ENCODE measurements at regions not wholly inside any gene's neighbourhood (a gene's known extent, or its start where the extent isn't known, plus 50 kb on each side); places are given as distances from the start of the nearest gene placed in this dataset.
"Not testable (repeated sequence)": the region's sequence is repeated elsewhere in the genome, so short reads cannot be mapped to it uniquely, and the experiment has no call there.

DNA sequence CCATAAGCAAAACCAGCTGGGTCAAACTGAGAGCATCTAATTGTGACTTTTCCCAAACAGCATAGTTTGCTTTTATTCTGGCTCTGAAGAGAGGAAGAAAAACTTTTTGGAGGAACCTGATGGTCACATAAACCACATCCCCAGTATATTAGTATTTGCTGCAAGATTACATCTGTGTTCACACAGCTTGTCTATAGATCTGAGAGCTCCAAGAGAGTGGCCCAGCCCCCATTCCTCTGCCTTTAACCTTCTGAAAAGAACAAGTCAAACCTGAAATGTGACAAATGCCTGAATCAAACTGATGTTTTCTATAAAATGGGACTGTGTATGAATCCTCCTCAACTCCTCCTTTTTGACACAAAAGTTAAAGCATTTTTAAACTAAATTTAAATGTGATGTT is 435.2 kb downstream of the ZNF479 start:
- not testable (repeated sequence) for H3K4me3 ChIP-seq (ENCODE audit: low read depth, low read length); H3K9me3 ChIP-seq (ENCODE audit: severe bottlenecking); H3K36me3 ChIP-seq; H3K27me3 ChIP-seq (ENCODE audit: insufficient read depth, low read depth, severe bottlenecking); DNase-seq; H3K27ac ChIP-seq

DNA sequence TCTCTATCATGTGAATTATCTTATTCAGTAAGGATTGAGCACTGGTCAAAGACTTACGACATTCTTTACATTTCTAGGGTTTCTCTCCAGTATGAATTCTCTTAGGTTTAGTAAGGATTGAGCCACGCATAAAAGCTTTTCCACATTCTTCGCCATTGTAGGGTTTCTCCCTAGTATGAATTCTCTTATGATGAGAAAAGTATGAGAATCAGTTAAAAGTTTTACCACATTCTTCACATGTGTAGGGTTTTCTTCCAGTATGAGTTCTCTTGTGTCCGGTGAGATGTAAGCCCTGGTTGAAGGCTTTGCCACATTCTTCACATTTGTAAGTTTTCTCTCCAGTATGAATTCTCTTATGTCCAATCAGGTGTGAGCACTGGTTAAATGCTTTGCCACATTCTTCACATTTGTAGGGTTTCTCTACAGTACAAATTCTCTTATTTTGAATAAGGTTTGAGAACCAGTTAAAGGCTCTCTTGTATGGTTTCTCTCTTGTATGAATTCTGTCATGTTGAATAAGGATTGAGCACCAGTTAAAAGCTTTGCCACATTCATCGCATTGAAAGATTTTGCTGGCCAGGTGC is 445.9 kb downstream of the ZNF479 start:
- TF ChIP-seq, protein P1, sequence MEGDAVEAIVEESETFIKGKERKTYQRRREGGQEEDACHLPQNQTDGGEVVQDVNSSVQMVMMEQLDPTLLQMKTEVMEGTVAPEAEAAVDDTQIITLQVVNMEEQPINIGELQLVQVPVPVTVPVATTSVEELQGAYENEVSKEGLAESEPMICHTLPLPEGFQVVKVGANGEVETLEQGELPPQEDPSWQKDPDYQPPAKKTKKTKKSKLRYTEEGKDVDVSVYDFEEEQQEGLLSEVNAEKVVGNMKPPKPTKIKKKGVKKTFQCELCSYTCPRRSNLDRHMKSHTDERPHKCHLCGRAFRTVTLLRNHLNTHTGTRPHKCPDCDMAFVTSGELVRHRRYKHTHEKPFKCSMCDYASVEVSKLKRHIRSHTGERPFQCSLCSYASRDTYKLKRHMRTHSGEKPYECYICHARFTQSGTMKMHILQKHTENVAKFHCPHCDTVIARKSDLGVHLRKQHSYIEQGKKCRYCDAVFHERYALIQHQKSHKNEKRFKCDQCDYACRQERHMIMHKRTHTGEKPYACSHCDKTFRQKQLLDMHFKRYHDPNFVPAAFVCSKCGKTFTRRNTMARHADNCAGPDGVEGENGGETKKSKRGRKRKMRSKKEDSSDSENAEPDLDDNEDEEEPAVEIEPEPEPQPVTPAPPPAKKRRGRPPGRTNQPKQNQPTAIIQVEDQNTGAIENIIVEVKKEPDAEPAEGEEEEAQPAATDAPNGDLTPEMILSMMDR (IDR thresholded peaks at IDR 0.05; ENCODE audit: low read depth, low read length) = no peak
- no peaks in the 10 kb centered on the region for H3K27me3 ChIP-seq (ENCODE audit: insufficient read depth, low read depth, severe bottlenecking)
- H3K4me3 ChIP-seq (ENCODE audit: low read depth, low read length) = no peak overlapping the region
- H3K36me3 ChIP-seq = no peaks in the 10 kb centered on the region
- H3K27ac ChIP-seq = no peak overlapping the region
- H3K9me3 ChIP-seq (ENCODE audit: severe bottlenecking) = peaks cover 5% of the 10 kb centered on the region
- DNase-seq = no peak

DNA sequence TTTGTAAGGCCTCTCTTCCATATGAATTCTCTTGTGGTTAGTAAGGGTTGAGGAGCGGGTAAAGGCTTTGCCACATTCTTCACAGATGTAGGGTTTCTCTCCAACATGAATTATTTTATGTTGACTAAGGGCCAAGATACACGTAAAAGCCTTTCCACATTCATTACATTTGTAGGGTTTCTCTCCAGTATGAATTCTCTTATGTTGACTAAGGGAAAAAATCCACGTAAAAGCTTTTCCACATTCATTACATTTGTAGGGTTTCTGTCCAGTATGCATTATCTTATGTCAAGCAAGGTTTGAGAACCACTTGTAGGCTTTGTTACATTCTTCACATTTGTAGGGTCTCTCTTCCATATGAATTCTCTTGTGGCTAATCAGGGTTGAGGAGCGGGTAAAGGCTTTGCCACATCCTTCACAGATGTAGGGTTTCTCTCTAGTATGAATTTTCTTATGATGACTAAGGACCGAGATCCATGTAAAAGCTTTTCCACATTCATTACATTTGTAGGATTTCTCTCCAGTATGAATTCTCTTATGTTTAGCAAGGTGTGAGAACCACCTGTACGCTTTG is 493.0 kb downstream of the ZNF479 start:
- TF ChIP-seq, protein P1 (IDR thresholded peaks at IDR 0.05; ENCODE audit: low read depth, low read length) = no peak
- H3K9me3 ChIP-seq (ENCODE audit: severe bottlenecking) = peaks cover 11% of the 10 kb centered on the region
- no peak overlapping the region for H3K4me3 ChIP-seq (ENCODE audit: low read depth, low read length)
- no peak overlapping the region for H3K27ac ChIP-seq
- DNase-seq = no peak
- no peaks in the 10 kb centered on the region for H3K36me3 ChIP-seq
- no peaks in the 10 kb centered on the region for H3K27me3 ChIP-seq (ENCODE audit: insufficient read depth, low read depth, severe bottlenecking)

DNA sequence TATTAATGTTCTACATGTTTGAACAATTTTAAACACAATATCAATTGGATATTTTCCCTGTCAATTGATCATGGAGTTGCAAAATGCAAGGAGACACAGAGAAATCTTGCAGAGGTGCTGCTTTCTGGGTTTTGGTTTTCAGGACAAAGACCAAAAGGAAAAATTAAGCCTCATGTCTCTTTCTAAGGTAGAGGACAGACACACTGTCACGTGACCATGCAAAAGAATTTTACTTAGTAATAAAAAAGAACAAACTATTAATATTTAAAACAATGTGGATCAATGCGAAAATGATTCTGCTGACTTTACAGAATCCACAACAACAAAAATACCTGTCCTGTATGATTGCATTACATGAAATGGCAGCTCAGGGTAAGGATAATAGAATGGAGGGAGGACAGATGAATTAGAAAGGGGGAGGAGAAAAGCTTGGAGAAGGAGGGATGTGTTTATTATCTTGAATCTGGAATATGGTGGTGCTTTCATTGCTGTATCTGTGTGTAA is 493.7 kb upstream of the NUPR2 start:
- no peak for DNase-seq
- TF ChIP-seq, protein P1 (IDR thresholded peaks at IDR 0.05; ENCODE audit: low read depth, low read length) = no peak
- Histone ChIP-seq H3K27me3 (ENCODE audit: insufficient read depth, low read depth, severe bottlenecking) (no peaks in the 10 kb centered on the region), H3K36me3 (no peaks in the 10 kb centered on the region), H3K27ac (no peak overlapping the region), H3K4me3 (ENCODE audit: low read depth, low read length) (no peak overlapping the region), H3K9me3 (ENCODE audit: severe bottlenecking) (no peaks in the 10 kb centered on the region)

DNA sequence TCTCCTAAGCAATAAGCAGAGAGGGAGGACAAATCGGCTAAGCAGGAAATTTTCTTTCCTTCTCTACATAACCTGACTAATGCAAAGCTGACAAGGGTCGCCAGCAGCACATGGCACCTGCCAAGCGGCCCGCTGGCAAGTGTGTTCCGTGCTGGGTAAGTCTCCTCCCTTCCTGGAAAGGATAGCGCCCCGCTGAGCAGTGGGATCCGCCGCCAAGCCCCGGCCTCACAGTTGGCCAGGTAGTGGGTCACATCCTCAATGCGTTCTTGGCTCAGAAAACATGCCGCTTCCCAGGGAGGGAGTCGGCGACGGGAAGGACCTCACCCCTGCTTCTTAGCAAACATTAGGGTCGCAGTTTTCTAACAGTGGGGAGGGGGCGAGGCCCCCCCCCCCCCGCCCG is 488.9 kb upstream of the NUPR2 start:
- no peaks in the 10 kb centered on the region for H3K27me3 ChIP-seq (ENCODE audit: insufficient read depth, low read depth, severe bottlenecking)
- DNase-seq = no peak
- H3K4me3 ChIP-seq (ENCODE audit: low read depth, low read length) = no peak overlapping the region
- no peaks in the 10 kb centered on the region for H3K9me3 ChIP-seq (ENCODE audit: severe bottlenecking)
- no peaks in the 10 kb centered on the region for H3K36me3 ChIP-seq
- TF ChIP-seq, protein P1 (IDR thresholded peaks at IDR 0.05; ENCODE audit: low read depth, low read length) = no peak
- H3K27ac ChIP-seq = no peak overlapping the region

DNA sequence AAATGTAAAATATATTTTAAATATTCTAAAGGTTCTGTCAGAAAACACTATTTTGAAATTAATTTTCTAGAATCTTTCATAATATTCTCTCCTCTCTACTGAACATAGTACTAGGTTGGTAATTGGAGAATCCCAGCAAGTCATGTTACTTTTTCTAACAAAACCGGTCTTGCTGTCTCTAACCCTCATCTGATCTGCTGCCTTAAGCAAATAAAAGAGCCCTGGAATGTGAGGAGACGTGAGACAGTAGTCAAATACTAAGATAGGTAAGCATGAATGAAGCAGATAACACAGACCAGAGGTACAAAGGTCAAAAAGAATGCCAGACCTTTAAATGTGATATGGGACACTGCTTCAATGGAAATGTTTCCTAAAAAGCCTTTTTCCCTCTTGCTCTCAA is 462.4 kb upstream of the NUPR2 start:
- no peak overlapping the region for H3K27ac ChIP-seq
- DNase-seq = no peak
- TF ChIP-seq, protein P1 (IDR thresholded peaks at IDR 0.05; ENCODE audit: low read depth, low read length) = no peak
- H3K27me3 ChIP-seq (ENCODE audit: insufficient read depth, low read depth, severe bottlenecking) = no peaks in the 10 kb centered on the region
- no peak overlapping the region for H3K4me3 ChIP-seq (ENCODE audit: low read depth, low read length)
- H3K36me3 ChIP-seq = no peaks in the 10 kb centered on the region
- H3K9me3 ChIP-seq (ENCODE audit: severe bottlenecking) = peaks cover 2% of the 10 kb centered on the region
